H9 (cell line): ENCODE measurements at regions not wholly inside any gene's neighbourhood (a gene's known extent, or its start where the extent isn't known, plus 50 kb on each side); places are given as distances from the start of the nearest gene placed in this dataset.

Experiments used
- DNase-seq: peaks from one replicate; pipeline ENCODE4 v3.0.0-alpha.2; 2017
- H2AFZ ChIP-seq: one replicate; pipeline ENCODE4 v1.6.1; 2013; ENCODE audit warnings: mild to moderate bottlenecking, low read length, control low read depth, moderate library complexity
- H2AK5ac ChIP-seq: 2 replicates; pipeline ENCODE4 v1.6.1; 2013; ENCODE audit warnings: low read length, control low read depth, mixed read lengths; ENCODE audit not compliant: insufficient read length
- H2BK120ac ChIP-seq: one replicate; pipeline ENCODE4 v1.6.1; 2013; ENCODE audit warnings: low read depth, mild to moderate bottlenecking, low read length, control low read depth, inconsistent platforms; ENCODE audit not compliant: poor library complexity, severe bottlenecking
- H2BK12ac ChIP-seq: 2 replicates; pipeline ENCODE4 v1.6.1; 2013; ENCODE audit warnings: low read length, control low read depth, mixed read lengths, low read depth; ENCODE audit not compliant: insufficient read length
- H2BK15ac ChIP-seq: 2 replicates; pipeline ENCODE4 v1.6.1; 2013; ENCODE audit warnings: low read depth, low read length, control low read depth
- H2BK20ac ChIP-seq: one replicate; pipeline ENCODE4 v1.6.1; 2013; ENCODE audit warnings: low read depth, mild to moderate bottlenecking, low read length, control low read depth, inconsistent platforms; ENCODE audit not compliant: poor library complexity, severe bottlenecking
- H2BK5ac ChIP-seq: 2 replicates; pipeline ENCODE4 v1.6.1; 2013; ENCODE audit warnings: low read length, control low read depth, mixed read lengths; ENCODE audit not compliant: insufficient read length
- H3K14ac ChIP-seq: 2 replicates; pipeline ENCODE4 v1.6.1; 2013; ENCODE audit warnings: low read length, control low read depth; ENCODE audit not compliant: insufficient read depth
- H3K18ac ChIP-seq: 2 replicates; pipeline ENCODE4 v1.6.1; 2013; ENCODE audit warnings: low read depth, mild to moderate bottlenecking, mixed read lengths, low read length, control low read depth; ENCODE audit not compliant: insufficient read length
- H3K23ac ChIP-seq: 2 replicates; pipeline ENCODE4 v1.6.1; 2013; ENCODE audit warnings: low read length, control low read depth, mixed read lengths, low read depth; ENCODE audit not compliant: insufficient read length
- H3K23me2 ChIP-seq: 2 replicates; pipeline ENCODE4 v1.6.1; 2013; ENCODE audit warnings: low read depth, mild to moderate bottlenecking, mixed read lengths, low read length, control low read depth; ENCODE audit not compliant: insufficient read length, poor library complexity, severe bottlenecking
- H3K27ac ChIP-seq: 2 replicates; pipeline ENCODE4 v1.5.1; 2013; ENCODE audit warnings: low read length, control low read depth, mixed read lengths, low read depth; ENCODE audit not compliant: insufficient read length
- H3K27me3 ChIP-seq: 2 replicates; pipeline ENCODE4 v1.6.1; 2013; ENCODE audit warnings: low read length, control low read depth, inconsistent platforms; ENCODE audit not compliant: insufficient read depth
- H3K4ac ChIP-seq: 2 replicates; pipeline ENCODE4 v1.6.1; 2013; ENCODE audit warnings: low read depth, mild to moderate bottlenecking, control low read depth, inconsistent platforms, low read length, moderate library complexity
- H3K4me1 ChIP-seq: 2 replicates; pipeline ENCODE4 v1.6.1; 2013; ENCODE audit warnings: low read length, control low read depth, inconsistent platforms; ENCODE audit not compliant: insufficient read depth
- H3K4me2 ChIP-seq: 2 replicates; pipeline ENCODE4 v1.6.1; 2013; ENCODE audit warnings: low read length, control low read depth, mixed read lengths; ENCODE audit not compliant: insufficient read length, insufficient read depth
- H3K56ac ChIP-seq: 2 replicates; pipeline ENCODE4 v1.6.1; 2013; ENCODE audit warnings: low read depth, mild to moderate bottlenecking, mixed read lengths, low read length, control low read depth; ENCODE audit not compliant: insufficient read length
- H3K79me1 ChIP-seq: 2 replicates; pipeline ENCODE4 v1.6.1; 2013; ENCODE audit warnings: low read depth, mild to moderate bottlenecking, moderate library complexity, low read length, control low read depth, inconsistent platforms; ENCODE audit not compliant: insufficient read depth, poor library complexity, severe bottlenecking
- H3K79me2 ChIP-seq: 2 replicates; pipeline ENCODE4 v1.6.1; 2013; ENCODE audit warnings: low read length, control low read depth, inconsistent platforms; ENCODE audit not compliant: insufficient read depth
- H3K9ac ChIP-seq: 2 replicates; pipeline ENCODE4 v1.6.1; 2013; ENCODE audit warnings: low read length, control low read depth, mixed read lengths; ENCODE audit not compliant: insufficient read length; ENCODE audit errors: extremely low read depth
- H3K9me3 ChIP-seq: one replicate; pipeline ENCODE4 v1.6.1; 2013; ENCODE audit warnings: low read depth, low read length, inconsistent platforms; ENCODE audit not compliant: control insufficient read depth
- H3T11ph ChIP-seq: one replicate; pipeline ENCODE4 v1.6.1; 2013; ENCODE audit warnings: mild to moderate bottlenecking, low read length, control low read depth, inconsistent platforms
- H4K20me1 ChIP-seq: one replicate; pipeline ENCODE4 v1.6.1; 2013; ENCODE audit not compliant: control insufficient read depth, insufficient read length, insufficient read depth
- H4K5ac ChIP-seq: 2 replicates; pipeline ENCODE4 v1.6.1; 2013; ENCODE audit warnings: low read depth, mild to moderate bottlenecking, mixed read lengths, low read length, control low read depth; ENCODE audit not compliant: insufficient read length
- H4K8ac ChIP-seq: replicated peaks from 2 replicates; pipeline ENCODE4 v1.6.1; 2013; ENCODE audit warnings: low read length, control low read depth, mixed read lengths, low read depth; ENCODE audit not compliant: insufficient read length
- H4K91ac ChIP-seq: 2 replicates; pipeline ENCODE4 v1.6.1; 2013; ENCODE audit warnings: low read depth, mild to moderate bottlenecking, moderate library complexity, mixed read lengths, low read length, control low read depth; ENCODE audit not compliant: insufficient read length
- H3K27ac Mint-ChIP-seq, 3 experiments: 2 replicates in 2 of 3; 3 replicates in 1 of 3; pipeline ENCODE4 v1.8.0; 2020 to 2021; ENCODE audit warnings: mixed read lengths in 3 of 3, mild to moderate bottlenecking in 1 of 3, moderate library complexity in 1 of 3
- H3K27me3 Mint-ChIP-seq: 2 replicates; pipeline ENCODE4 v1.8.0; 2021; ENCODE audit warnings: low read depth, mild to moderate bottlenecking, moderate library complexity, mixed read lengths
- H3K36me3 Mint-ChIP-seq, 3 experiments: 2 replicates in 2 of 3; 3 replicates in 1 of 3; pipeline ENCODE4 v1.8.0; 2020 to 2021; ENCODE audit warnings: low read depth in 3 of 3, mixed read lengths in 3 of 3; ENCODE audit not compliant: insufficient read depth in 1 of 3
- H3K4me1 Mint-ChIP-seq, 2 experiments: 2 replicates each; pipeline ENCODE4 v1.8.0; 2020; ENCODE audit warnings: mixed read lengths in 2 of 2
- H3K4me3 Mint-ChIP-seq, 2 experiments: 2 replicates in 1 of 2; 3 replicates in 1 of 2; pipeline ENCODE4 v1.8.0; 2020 to 2021; ENCODE audit warnings: mild to moderate bottlenecking in 2 of 2, mixed read lengths in 2 of 2, moderate library complexity in 1 of 2
- H3K9me3 Mint-ChIP-seq, 2 experiments: 2 replicates in 1 of 2; 3 replicates in 1 of 2; pipeline ENCODE4 v1.8.0; 2020; ENCODE audit warnings: mild to moderate bottlenecking in 2 of 2, mixed read lengths in 2 of 2, moderate library complexity in 1 of 2
- WGBS: extraction: QIAGEN DNeasy Blood & Tissue Kit; methylation state at CpG from one replicate; pipeline ENCODE4 v1.1.7; 2013; ENCODE audit warnings: missing lambda C conversion rate, low lambda C conversion rate, mixed read lengths; ENCODE audit not compliant: insufficient read length; ENCODE audit errors: extremely low coverage; 5-methylcytosine and 5-hydroxymethylcytosine counted together
- TF ChIP-seq, protein P1 (sequence below): fragments of 200-600 bp; sonication (generic); conservative IDR thresholded peaks from 3 replicates; pipeline ENCODE4 v1.8.0; 2021; ENCODE audit warnings: antibody characterized with exemption, mild to moderate bottlenecking

DNA sequence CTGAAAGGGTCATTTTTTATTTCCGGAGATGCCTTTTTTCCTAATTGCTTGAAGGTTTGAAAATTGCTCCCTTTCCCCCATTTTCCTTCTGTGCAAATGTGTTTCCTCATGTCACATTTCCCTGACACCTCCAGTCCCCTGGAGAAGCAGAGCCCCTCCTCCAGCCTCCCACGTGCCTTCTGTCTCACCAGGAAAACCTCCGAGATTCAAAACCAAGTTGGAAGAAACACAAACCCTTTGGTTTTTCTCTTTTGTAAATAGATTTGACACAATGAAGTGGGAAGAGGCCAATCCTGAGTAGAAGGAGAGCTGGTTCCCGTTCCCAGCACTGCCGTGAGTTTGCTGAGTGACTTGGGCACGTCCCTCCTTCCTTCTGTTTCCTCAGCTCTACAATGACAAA, 125.4 kb upstream of the MYCN start:
- Histone ChIP-seq H4K5ac (no peak overlapping the region), H2BK5ac (no peak overlapping the region), H2BK120ac (no peak overlapping the region), H3K18ac (no peak overlapping the region), H3T11ph (no peak overlapping the region), H3K79me2 (no peaks in the 10 kb centered on the region), H3K56ac (no peak overlapping the region), H3K4me1 (peaks cover 7% of the 10 kb centered on the region; the same call in 1 of the 2 replicates), H4K91ac (no peak overlapping the region), H2BK15ac (no peak overlapping the region), H4K20me1 (no peaks in the 10 kb centered on the region), H3K79me1 (no peaks in the 10 kb centered on the region), H2AK5ac (no peak overlapping the region), H4K8ac (no peak overlapping the region), H3K27ac (no peak overlapping the region), H2BK20ac (no peak overlapping the region), H3K4me2 (no peak overlapping the region), H3K9ac (no peak overlapping the region), H3K23ac (no peak overlapping the region), H2AFZ (no peak overlapping the region), H3K9me3 (no peaks in the 10 kb centered on the region), H3K4ac (no peak overlapping the region), H3K27me3 (no peaks in the 10 kb centered on the region), H2BK12ac (no peak overlapping the region), H3K14ac (no peak overlapping the region), H3K23me2 (no peaks in the 10 kb centered on the region)
- Mint-ChIP-seq H3K4me1 (peaks cover 29 to 48% of the 10 kb centered on the region in 2 experiments), H3K27me3 (peaks cover 1% of the 10 kb centered on the region; the same call in 1 of the 2 replicates), H3K36me3 (no peaks in the 10 kb centered on the region; a peak in 1 of 7 replicates), H3K9me3 (no peaks in the 10 kb centered on the region; a peak in 1 of 5 replicates), H3K4me3 (no peak overlapping the region; a peak in 1 of 5 replicates), H3K27ac (no peak overlapping the region)
- no peak for DNase-seq
- TF ChIP-seq, protein P1, sequence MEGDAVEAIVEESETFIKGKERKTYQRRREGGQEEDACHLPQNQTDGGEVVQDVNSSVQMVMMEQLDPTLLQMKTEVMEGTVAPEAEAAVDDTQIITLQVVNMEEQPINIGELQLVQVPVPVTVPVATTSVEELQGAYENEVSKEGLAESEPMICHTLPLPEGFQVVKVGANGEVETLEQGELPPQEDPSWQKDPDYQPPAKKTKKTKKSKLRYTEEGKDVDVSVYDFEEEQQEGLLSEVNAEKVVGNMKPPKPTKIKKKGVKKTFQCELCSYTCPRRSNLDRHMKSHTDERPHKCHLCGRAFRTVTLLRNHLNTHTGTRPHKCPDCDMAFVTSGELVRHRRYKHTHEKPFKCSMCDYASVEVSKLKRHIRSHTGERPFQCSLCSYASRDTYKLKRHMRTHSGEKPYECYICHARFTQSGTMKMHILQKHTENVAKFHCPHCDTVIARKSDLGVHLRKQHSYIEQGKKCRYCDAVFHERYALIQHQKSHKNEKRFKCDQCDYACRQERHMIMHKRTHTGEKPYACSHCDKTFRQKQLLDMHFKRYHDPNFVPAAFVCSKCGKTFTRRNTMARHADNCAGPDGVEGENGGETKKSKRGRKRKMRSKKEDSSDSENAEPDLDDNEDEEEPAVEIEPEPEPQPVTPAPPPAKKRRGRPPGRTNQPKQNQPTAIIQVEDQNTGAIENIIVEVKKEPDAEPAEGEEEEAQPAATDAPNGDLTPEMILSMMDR: no peak
- WGBS: no CpG with 5 or more reads among the region's 6 CpGs
